HepG2 (cell line): ENCODE measurements at regions not wholly inside any gene's neighbourhood (a gene's known extent, or its start where the extent isn't known, plus 50 kb on each side); places are given as distances from the start of the nearest gene placed in this dataset.

Experiments used
- ATAC-seq: fragments of 200-7000 bp; cut with Tn5 transposase; 3 replicates; pipeline ENCODE4 v1.9.1; 2020; ENCODE audit warnings: mild to moderate bottlenecking, moderate library complexity
- BruUV-seq: library from RNA; stranded (reverse); fragments of 400-500 nt; replicated peaks from 2 replicates; lab custom pipeline; 2021; lab: Mats Ljungman, UMichigan
- CTCF ChIA-PET: fragments of 300-600 bp; formaldehyde crosslinking; extraction: SDS; loops from one replicate; lab custom pipeline; 2021; ENCODE audit warnings: low total read pairs, inconsistent platforms, low intra/inter-chr PET ratio; lab: Yijun Ruan, JAX
- POLR2A ChIA-PET: fragments of 350-600 bp; sonication (Branson Sonifier 250); formaldehyde crosslinking; loops from one replicate; lab custom pipeline; 2020; ENCODE audit warnings: antibody characterized with exemption, inconsistent platforms; lab: Yijun Ruan, JAX
- DNase-seq: peaks from one replicate; pipeline ENCODE4 v3.0.0-alpha.2; 2015; ENCODE audit warnings: low spot score
- FAIRE-seq: peaks from 3 replicates; lab custom pipeline; 2011; peaks lifted over from hg19 to GRCh38; lab: Jason Lieb, UNC
- H2AFZ ChIP-seq: one replicate; pipeline ENCODE4 v1.6.1; 2011; ENCODE audit warnings: low read length, inconsistent platforms
- H3K27ac ChIP-seq: fragments of 300-600 bp; 3 replicates; pipeline ENCODE4 v1.8.0; 2011; ENCODE audit warnings: mixed run types, mild to moderate bottlenecking, mixed read lengths, low read length, inconsistent platforms; ENCODE audit not compliant: insufficient read depth; ENCODE audit errors: extremely low read length
- H3K27me3 ChIP-seq, 2 experiments: fragments of 200-600 bp in 1 of 2; 2 replicates in 1 of 2; 3 replicates in 1 of 2; pipeline versions ENCODE4 v1.6.0 to v1.8.0; 2011; ENCODE audit warnings: low read length in 2 of 2, mild to moderate bottlenecking in 2 of 2, moderate library complexity in 2 of 2, inconsistent platforms in 1 of 2; ENCODE audit not compliant: insufficient read depth in 2 of 2, control insufficient read depth in 1 of 2
- H3K36me3 ChIP-seq, 2 experiments: fragments of 200-600 bp in 1 of 2; replicated peaks in 1 of 2; 2 replicates in 1 of 2; 3 replicates in 1 of 2; pipeline versions ENCODE4 v1.5.1 to v1.8.0; 2011; ENCODE audit warnings: low read length in 2 of 2, inconsistent platforms in 1 of 2; ENCODE audit not compliant: insufficient read depth in 2 of 2, control insufficient read depth in 1 of 2
- H3K4me1 ChIP-seq: 2 replicates; pipeline ENCODE4 v1.5.1; 2012; ENCODE audit warnings: low read length, inconsistent platforms; ENCODE audit not compliant: insufficient read depth
- H3K4me2 ChIP-seq: 2 replicates; pipeline ENCODE4 v1.6.0; 2011; ENCODE audit warnings: low read depth, low read length, inconsistent platforms
- H3K4me3 ChIP-seq, 3 experiments: fragments of 200-600 bp in 1 of 3; sonication (generic), shearing (Covaris generic) in 1 of 3; replicated peaks in 1 of 3; 2 replicates each; pipeline ENCODE4 v1.5.1; 2011 to 2016; ENCODE audit warnings: low read length in 3 of 3, inconsistent platforms in 2 of 3, low read depth in 2 of 3, mild to moderate bottlenecking in 2 of 3, control low read depth in 1 of 3, mixed read lengths in 1 of 3; ENCODE audit not compliant: insufficient read depth in 1 of 3
- H3K79me2 ChIP-seq: one replicate; pipeline ENCODE4 v1.6.1; 2011; ENCODE audit warnings: low read length, inconsistent platforms; ENCODE audit not compliant: insufficient read depth
- H3K9ac ChIP-seq: 2 replicates; pipeline ENCODE4 v1.6.0; 2011; ENCODE audit warnings: mild to moderate bottlenecking, low read depth, low read length, inconsistent platforms; ENCODE audit not compliant: insufficient read depth
- H3K9me3 ChIP-seq: 2 replicates; pipeline ENCODE4 v1.5.1; 2012; ENCODE audit warnings: mild to moderate bottlenecking, low read length
- H4K20me1 ChIP-seq: 2 replicates; pipeline ENCODE4 v1.6.0; 2011; ENCODE audit warnings: inconsistent platforms, mild to moderate bottlenecking, low read length, moderate library complexity; ENCODE audit not compliant: insufficient read depth
- CBFB ChIP-seq: sonication (generic); formaldehyde crosslinking; IDR thresholded peaks from 2 replicates; pipeline ENCODE4 v1.4.0; 2020; ENCODE audit warnings: missing genetic modification reagents
- GTF2F1 ChIP-seq: fragments of 150-350 bp; IDR thresholded peaks from 2 replicates; pipeline ENCODE4 v1.6.1; 2014; ENCODE audit warnings: low read length
- PHF20 ChIP-seq: sonication (generic); formaldehyde crosslinking; IDR thresholded peaks from 2 replicates; pipeline ENCODE4 v1.5.0; 2020; ENCODE audit warnings: mild to moderate bottlenecking, missing genetic modification reagents
- SAP130 ChIP-seq: IDR thresholded peaks from 2 replicates; pipeline ENCODE4 v1.6.1; 2016; ENCODE audit warnings: low read depth
- ZNF225 ChIP-seq: sonication (generic); formaldehyde crosslinking; IDR thresholded peaks from 2 replicates; pipeline ENCODE4 v1.4.0; 2020; ENCODE audit warnings: mild to moderate bottlenecking, missing genetic modification reagents
- ZNF329 ChIP-seq: sonication (generic); formaldehyde crosslinking; IDR thresholded peaks from 2 replicates; pipeline ENCODE4 v1.9.0; 2021; ENCODE audit warnings: low read depth, mild to moderate bottlenecking, missing genetic modification reagents
- ZNF530 ChIP-seq: sonication (generic); formaldehyde crosslinking; IDR thresholded peaks from 2 replicates; pipeline ENCODE4 v1.5.0; 2020; ENCODE audit warnings: low read depth, mild to moderate bottlenecking, missing genetic modification reagents
- ZNF557 ChIP-seq: sonication (generic); formaldehyde crosslinking; IDR thresholded peaks from 2 replicates; pipeline ENCODE4 v1.4.0; 2020; ENCODE audit warnings: missing genetic modification reagents
- WGBS: methylation state at CpG from one replicate; pipeline ENCODE4 v1.1.6; 2017; ENCODE audit warnings: low lambda C conversion rate; 5-methylcytosine and 5-hydroxymethylcytosine counted together
- in situ Hi-C: cut with HindIII; loops from 2 replicates; pipeline ENCODE4 v1.10.0; 2017; ENCODE audit warnings: low pct_unique_long_range_greater_than_20kb; ENCODE audit not compliant: extremely low pct_ligation_motif_present
- intact Hi-C: fragments of 100-400 bp; cut with micrococcal nuclease; formaldehyde crosslinking; loops from one replicate; pipeline ENCODE4 v1.10.0; 2022; ENCODE audit not compliant: unreplicated experiment
- TF ChIP-seq, protein P1 (sequence below): sonication (generic); formaldehyde crosslinking; IDR thresholded peaks from 2 replicates; pipeline ENCODE4 v1.5.0; 2020; ENCODE audit warnings: mild to moderate bottlenecking, low read depth, missing genetic modification reagents, borderline replicate concordance

DNA sequence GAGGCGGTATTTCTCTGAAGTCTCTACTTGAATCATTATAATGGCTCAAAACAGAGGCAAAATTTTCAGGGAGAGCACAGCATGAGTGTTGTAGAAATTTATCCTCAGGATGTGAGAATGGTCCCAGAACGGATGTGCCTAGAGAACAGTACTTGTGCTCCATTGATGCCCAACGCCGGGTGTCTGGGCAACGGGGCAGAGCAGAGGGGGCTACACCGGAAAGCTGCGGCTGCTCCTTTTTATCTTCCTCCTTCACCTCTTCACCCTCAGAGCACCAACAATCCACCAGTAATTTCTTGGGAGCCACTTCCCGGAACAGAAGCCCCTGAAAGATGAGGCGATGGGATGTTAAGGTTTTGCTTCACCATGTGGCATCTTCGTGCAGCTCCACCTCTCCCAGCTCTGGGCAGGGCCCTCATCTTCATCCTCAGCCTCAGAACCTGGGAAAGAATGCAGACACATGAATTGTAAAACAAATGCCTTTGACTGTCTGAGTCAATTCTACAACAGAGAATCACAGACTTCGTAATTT is 71.5 kb downstream of the PTGR3 start (continued):
- no peak for TF ChIP-seq GTF2F1
- TF ChIP-seq ZNF557 (CRISPR knock-in tag), result no peak
- TF ChIP-seq, protein P1, sequence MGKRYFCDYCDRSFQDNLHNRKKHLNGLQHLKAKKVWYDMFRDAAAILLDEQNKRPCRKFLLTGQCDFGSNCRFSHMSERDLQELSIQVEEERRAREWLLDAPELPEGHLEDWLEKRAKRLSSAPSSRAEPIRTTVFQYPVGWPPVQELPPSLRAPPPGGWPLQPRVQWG (CRISPR knock-in tag), result no peak
- TF ChIP-seq PHF20 (CRISPR knock-in tag), result no peak
- no peak for TF ChIP-seq ZNF225
- TF ChIP-seq ZNF530 (CRISPR knock-in tag), result no peak

DNA sequence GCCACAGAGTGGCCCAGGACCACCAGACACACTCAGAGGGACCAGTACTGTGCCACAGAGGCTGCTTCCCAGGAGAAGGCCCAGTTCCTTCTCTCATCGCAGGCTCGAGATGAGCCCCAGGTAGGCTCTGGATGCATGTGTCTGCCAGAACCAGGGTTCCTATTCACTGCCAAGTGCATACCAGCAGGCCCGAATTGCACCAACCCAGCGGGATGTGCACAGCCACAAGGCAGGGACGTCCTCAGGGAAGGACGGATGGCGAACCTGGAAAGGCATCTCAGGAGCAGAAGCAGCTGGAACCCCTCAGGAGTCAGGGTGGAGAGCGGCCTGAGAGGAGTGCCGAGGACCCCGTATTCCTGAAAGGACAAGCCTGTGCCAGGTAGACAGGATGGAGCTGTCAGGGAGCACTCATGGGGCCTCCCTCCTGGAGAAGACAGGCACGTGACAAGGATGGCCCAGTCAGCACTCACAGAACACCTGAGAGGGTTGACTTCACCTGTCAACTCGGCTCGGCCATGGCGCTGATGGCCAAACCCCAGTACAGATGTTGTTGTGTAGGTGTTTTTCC is 73.7 kb downstream of the PTGR3 start:
- H2AFZ ChIP-seq, result no peak overlapping the region
- DNase-seq (no peak), FAIRE-seq (no peak)
- in situ Hi-C loops, result no loop called here
- no peaks in the 10 kb centered on the region for H3K36me3 ChIP-seq
- H4K20me1 ChIP-seq, result no peaks in the 10 kb centered on the region
- no peaks in the 10 kb centered on the region for H3K9me3 ChIP-seq
- H3K27ac ChIP-seq, result no peak overlapping the region
- no peak overlapping the region for H3K4me2 ChIP-seq
- no peaks in the 10 kb centered on the region for H3K4me1 ChIP-seq
- POLR2A ChIA-PET, result no interaction called here
- no peak for TF ChIP-seq ZNF329
- TF ChIP-seq CBFB (CRISPR knock-in tag), result no peak
- no peak for TF ChIP-seq SAP130 (CRISPR knock-in tag)
- TF ChIP-seq, all 625 proteins: peak for 0
- 16% methylated on average over 8 of the region's 14 CpGs for WGBS
- Histone ChIP-seq H3K9ac (no peak overlapping the region), H3K4me3 (no peak overlapping the region), H3K27me3 (peaks cover 0 to 54% of the 10 kb centered on the region in 2 experiments; a peak in 4 of 5 replicates), H3K79me2 (no peaks in the 10 kb centered on the region)
- no TSS peak for BruUV-seq
- CTCF ChIA-PET, result no interaction called here
- intact Hi-C loops, result no loop called here
- ATAC-seq, result no peak
